IPS-NIHi7 (cell line): ENCODE measurements at regions not wholly inside any gene's neighbourhood (a gene's known extent, or its start where the extent isn't known, plus 50 kb on each side); places are given as distances from the start of the nearest gene placed in this dataset.
A peak's percentile ranks its signal among the peaks of the same experiment; 100 is the strongest.
"Not testable (repeated sequence)": the region's sequence is repeated elsewhere in the genome, so short reads cannot be mapped to it uniquely, and the experiment has no call there.

Experiments
- DNase-seq: peaks from one replicate; pipeline ENCODE4 v3.0.0; 2012; ENCODE audit warnings: mixed read lengths; ENCODE audit errors: extremely low spot score

DNA sequence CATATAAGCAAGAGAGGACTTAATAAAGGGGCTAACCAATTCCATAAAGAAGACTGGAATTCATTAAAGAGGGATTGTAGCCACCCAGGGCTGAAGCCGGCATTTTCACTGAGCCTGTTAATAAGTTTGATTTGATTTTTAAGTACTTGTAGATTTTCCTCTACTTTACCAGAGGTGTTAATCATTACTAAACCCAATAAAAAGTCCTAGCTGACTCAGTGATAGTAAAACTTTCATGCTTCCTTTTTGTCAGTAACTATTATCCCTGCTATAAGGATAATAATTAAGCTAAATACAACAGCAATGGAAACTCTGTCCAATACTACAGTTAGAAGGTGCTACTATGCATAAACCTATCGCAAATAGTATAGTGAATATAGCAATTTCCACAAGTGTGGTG, 260.2 kb downstream of the CEMIP2 start:
- DNase-seq = not testable (repeated sequence)

DNA sequence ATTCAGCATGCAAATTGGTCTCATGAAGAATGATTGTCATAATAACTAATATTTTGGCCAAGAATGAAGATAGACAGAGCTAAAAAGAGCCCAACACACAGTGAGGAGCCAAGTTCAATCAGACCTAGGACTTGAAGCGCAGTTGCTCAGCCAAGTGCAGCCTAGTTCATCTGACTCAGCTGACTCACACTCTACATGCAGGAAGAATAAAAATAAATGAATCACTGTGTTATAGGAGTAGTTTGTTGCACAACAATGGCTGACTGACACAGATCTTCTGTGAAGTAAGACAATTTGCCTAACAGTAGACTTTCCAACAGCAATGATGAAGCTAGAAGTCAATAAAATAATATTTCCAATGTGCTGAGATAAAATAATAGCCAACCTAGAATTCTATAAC, 261.5 kb downstream of the CEMIP2 start:
- DNase-seq = no peak

DNA sequence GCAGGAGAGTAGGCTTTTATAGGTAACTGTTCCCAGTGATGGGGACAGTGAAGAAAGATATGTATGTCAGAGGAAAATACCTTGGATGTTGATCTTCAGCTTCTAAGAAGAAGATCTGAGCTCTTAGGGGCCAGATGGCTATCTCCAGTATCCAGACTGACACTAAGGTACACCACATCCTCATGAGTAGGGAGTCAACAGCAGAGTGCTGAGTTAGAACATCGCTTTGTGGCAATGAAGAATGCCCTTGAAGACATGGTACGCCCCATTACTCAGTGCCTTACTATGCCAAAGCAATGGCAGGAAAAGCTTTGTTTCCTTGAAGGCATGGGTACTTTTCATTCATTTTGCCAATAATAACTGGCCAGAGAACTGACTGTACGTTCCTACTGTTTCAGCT, 263.7 kb downstream of the CEMIP2 start:
- DNase-seq = no peak

DNA sequence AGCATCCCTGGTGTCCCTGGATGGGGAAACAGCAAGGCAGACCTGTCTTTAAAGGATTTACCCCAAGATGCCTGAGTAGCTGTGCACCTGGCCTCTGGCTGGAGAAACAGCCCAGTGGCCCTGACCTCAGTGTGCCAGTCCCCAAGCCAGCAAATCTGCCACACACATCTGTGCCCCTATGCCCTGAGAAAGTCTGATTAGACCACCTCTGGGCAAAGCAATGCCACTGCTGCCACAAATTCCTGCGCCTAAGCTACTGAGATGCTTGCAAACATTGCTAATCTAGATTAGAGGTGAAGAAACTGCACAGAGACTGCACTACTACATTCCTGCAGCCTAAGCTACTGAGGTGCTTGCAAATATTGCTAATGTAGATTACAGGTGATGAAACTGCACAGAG, 269.6 kb downstream of the CEMIP2 start:
- DNase-seq = no peak

- DNase-seq = peak; percentile 35
Observed at GRCh38 chr9:71490810-71491209, 277.5 kb downstream of the CEMIP2 start.

GRCh38 chr9:71487061-71487460, 281.3 kb downstream of the CEMIP2 start:
- peak; percentile 46 for DNase-seq

- no peak for DNase-seq
Observed at GRCh38 chr9:71485326-71485725, 283.0 kb downstream of the CEMIP2 start.

DNA sequence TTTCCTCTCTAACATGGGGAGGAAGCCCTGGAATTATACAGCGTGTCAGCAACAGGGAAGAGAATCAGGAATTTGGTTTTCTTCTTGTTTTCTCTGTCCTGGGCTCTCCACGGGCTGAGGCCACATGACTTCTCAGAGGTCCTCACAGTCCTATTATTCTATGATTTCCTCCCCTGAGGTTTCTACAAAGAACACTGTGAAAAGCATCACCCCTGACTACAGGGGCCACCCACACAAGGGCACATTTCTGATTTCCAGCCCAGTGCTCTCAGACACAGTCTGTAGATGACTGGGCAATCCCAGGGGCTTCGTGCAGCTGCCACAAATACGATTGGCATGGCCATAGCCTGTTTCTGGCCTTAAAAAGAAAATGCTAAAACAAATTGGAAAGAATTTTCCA, 284.9 kb downstream of the CEMIP2 start:
- no peak for DNase-seq

DNA sequence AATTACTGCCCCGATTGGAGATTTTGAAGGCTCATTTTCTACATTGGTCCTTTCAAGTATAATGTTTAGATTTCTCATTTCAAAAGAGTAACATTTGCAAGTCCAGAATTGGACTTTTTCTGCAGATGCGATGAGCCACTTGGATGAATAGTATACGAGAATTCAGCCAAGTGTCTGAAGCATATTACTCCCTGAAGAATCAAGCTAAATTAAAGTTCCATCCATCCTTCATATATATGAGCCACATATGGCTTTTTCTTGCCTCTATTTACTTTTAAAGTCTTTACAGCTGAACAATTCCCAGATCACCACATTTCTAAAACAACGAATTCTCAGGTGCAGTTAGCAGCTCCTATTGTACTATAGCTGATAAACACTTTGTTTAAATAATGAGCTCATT, 288.7 kb downstream of the CEMIP2 start:
- DNase-seq = no peak

- no peak for DNase-seq
Observed at GRCh38 chr9:71472400-71472799, 295.9 kb downstream of the CEMIP2 start.

DNA sequence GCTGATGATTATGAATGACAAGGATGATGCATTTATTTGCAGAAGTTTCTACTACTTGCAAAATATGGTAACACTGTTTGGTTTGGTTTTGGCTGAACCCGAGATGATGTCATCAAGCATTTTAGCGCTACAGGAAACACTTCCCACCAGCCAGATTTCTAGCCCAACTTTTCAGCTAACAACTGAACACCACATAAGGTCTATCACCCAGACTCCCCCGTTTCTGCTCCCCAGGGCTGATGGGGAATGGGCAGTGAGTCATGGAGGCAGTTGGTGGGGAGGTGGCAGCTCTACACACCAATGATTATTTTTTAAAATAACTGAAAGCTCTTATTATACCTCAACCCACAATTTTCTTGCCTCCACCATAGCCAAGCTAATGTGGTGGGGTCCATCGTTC, 302.9 kb downstream of the CEMIP2 start:
- no peak for DNase-seq

DNA sequence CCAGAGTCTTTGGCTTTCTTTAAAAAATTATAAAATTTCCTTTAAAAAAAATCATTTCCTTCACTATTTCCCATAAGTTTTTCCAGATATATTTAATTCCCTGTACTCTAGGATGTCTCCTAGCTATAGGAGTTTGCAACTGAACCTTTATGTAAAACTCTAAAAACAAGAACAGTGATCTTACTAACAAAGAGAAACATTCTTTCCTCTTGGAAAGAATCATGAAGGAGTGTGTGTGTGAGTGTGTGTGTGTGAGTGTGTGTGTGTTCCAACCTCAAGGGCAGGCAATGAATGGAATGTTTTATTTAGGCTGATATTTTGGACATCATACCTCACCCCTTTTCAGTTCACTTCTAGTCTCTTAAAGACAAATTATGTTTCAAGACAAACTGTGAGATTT, 309.2 kb downstream of the CEMIP2 start:
- no peak for DNase-seq

- DNase-seq = peak; percentile 87
Observed at GRCh38 chr9:71446473-71447411, 321.6 kb downstream of the CEMIP2 start.

DNA sequence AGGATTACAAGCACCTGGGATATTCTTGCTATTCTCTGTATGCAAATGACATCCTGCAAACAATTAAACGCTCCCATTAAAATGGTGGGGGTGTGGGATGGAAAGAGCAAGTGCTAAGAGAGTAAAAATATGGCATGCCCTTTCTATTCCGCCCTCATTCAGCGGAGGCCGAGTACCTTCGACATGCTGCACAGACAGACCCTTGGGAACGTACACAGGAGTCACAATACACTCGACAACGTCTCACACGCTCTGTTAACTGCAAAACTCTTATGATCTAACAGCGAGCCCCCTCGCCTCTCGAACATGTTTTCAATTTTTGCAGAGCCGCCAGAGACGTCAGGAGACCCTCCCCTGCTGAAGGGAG, 322.2 kb downstream of the CEMIP2 start:
- DNase-seq = no peak

GRCh38 chr9:71442937-71443336, 321.5 kb upstream of the TRPM3 start:
- DNase-seq = no peak

- DNase-seq = no peak
Observed at GRCh38 chr9:71441266-71441665, 319.8 kb upstream of the TRPM3 start.

DNA sequence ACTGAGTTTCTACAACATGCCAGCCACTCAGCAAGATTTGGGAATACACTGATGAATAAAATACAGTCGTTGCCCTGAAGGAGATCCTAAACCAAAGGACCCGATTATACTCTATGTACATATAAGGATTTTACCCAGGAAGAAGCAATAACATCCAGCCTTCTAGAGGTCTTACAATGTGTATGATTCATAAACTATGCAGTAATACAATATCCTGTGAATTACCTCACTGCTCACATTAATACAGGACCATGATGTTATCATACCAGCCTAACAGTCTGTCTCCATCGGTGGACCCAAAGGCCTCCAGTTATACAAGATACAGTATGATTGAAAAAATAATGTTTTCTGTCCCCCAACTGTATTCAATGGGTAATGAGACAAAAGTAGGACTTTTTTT, 310.5 kb upstream of the TRPM3 start:
- DNase-seq = no peak

DNA sequence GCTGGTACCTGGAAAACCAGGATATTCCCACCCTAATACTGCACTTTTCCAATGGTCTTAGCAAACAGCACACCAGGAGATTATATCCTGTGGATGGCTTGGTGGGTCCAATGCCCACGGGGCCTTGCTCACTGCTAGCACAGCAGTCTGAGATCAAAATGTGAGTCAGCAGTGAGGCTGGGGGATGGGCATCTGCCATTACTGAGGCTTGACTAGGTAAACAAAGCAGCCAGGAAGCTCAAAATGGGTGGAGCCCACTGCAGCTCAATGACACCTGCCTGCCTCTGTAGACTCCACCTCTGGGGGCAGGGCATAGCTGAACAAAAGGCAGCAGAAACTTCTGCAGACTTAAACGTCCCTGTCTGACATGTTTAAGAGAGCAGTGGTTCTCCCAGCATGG, 285.9 kb upstream of the TRPM3 start:
- not testable (repeated sequence) for DNase-seq

- no peak for DNase-seq
Observed at GRCh38 chr9:71403106-71403505, 281.7 kb upstream of the TRPM3 start.

GRCh38 chr9:71393005-71393404, 271.6 kb upstream of the TRPM3 start:
- no peak for DNase-seq

GRCh38 chr9:71384343-71384742, 262.9 kb upstream of the TRPM3 start:
- DNase-seq = no peak

GRCh38 chr9:71383308-71383940, 262.0 kb upstream of the TRPM3 start:
- peak; percentile 27 for DNase-seq

DNA sequence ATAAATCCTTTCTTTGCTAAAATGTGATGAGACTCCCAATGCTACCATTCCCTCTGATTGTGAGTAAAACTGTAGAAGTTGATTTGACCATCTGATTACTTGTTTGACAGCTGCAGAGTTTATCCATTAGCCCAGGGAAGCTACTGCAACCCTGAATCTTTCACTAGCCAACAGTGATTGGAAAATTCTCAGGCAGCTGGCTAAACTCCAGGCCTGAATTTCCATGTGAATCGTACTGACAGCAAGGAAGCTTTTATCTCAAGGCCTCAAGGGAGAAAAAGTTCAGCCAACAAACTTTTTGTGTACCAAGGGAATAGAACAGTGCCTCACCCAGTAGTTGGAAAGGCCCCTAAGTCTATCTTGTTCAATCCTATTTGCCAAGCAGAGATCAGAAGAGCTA, 246.7 kb upstream of the TRPM3 start:
- peak; percentile 22 for DNase-seq
